HFFc6 (cell line): ENCODE measurements at regions not wholly inside any gene's neighbourhood (a gene's known extent, or its start where the extent isn't known, plus 50 kb on each side); places are given as distances from the start of the nearest gene placed in this dataset.

Experiments used
- DNase-seq: peaks from one replicate; pipeline ENCODE4 v3.0.0-alpha.2; 2018
- H3K27ac Mint-ChIP-seq: 2 replicates; pipeline ENCODE4 v1.8.0; 2020; ENCODE audit warnings: mild to moderate bottlenecking, mixed read lengths
- H3K27me3 Mint-ChIP-seq: 2 replicates; pipeline ENCODE4 v1.8.0; 2021; ENCODE audit warnings: mild to moderate bottlenecking, moderate library complexity, mixed read lengths; ENCODE audit not compliant: insufficient read depth
- H3K36me3 Mint-ChIP-seq: 2 replicates; pipeline ENCODE4 v1.8.0; 2021; ENCODE audit warnings: low read depth, mixed read lengths
- H3K4me1 Mint-ChIP-seq: 2 replicates; pipeline ENCODE4 v1.8.0; 2020; ENCODE audit warnings: low read depth, mixed read lengths
- H3K4me3 Mint-ChIP-seq: 2 replicates; pipeline ENCODE4 v1.8.0; 2020; ENCODE audit warnings: mild to moderate bottlenecking, moderate library complexity, mixed read lengths
- H3K9me3 Mint-ChIP-seq: 2 replicates; pipeline ENCODE4 v1.8.0; 2020; ENCODE audit warnings: mild to moderate bottlenecking, mixed read lengths
- TF ChIP-seq, protein P1 (sequence below): fragments of 200-600 bp; sonication (generic); IDR thresholded peaks from 2 replicates; pipeline ENCODE4 v1.5.0; 2021; ENCODE audit warnings: antibody characterized with exemption, mild to moderate bottlenecking

DNA sequence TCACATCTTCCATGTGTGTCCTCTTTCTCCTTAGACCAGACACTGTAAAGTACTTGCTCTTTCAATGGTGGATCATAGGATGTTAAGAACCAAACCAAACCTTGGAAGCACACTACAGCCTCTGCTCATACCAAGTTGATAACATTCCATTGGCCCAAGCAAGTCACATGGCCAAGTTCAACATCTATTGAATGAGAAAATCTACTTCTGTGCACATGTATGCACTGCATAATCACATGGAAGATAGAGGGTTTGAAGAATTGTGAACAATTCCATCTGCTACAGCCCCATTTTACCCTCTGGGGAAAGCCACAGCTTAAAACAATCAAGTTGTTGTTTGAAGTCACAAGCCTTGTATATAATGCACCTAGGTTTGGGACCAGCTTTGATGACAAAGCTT lies 68.2 kb downstream of the MFAP3 start:
- no peak overlapping the region for H3K27ac Mint-ChIP-seq
- H3K27me3 Mint-ChIP-seq: peaks cover 33% of the 10 kb centered on the region
- H3K4me3 Mint-ChIP-seq: no peak overlapping the region

DNA sequence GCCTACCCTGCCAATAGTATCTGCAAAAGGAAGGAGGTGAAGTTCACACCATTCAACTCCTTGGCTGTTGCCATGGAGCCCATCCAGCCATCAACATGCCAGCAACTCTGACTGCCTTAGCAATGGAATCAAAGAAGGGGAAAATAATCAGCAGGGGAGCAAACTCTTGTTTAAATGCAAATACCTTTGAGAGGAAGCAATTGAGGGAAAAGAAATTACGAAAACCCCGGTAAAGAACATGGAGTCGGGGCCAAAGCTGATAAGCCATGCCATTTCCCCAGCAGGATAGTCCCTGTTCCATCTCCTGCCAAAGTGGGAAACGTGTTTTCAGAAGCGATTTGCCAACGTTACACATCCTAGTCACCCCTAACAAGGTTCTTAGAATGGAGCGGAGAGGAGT lies 69.0 kb downstream of the MFAP3 start:
- no peak for DNase-seq
- no peak overlapping the region for H3K27ac Mint-ChIP-seq
- H3K27me3 Mint-ChIP-seq: peaks cover 31% of the 10 kb centered on the region
- H3K36me3 Mint-ChIP-seq: no peaks in the 10 kb centered on the region
- no peaks in the 10 kb centered on the region for H3K9me3 Mint-ChIP-seq
- peaks cover 8% of the 10 kb centered on the region for H3K4me1 Mint-ChIP-seq
- H3K4me3 Mint-ChIP-seq: no peak overlapping the region
- TF ChIP-seq, protein P1, sequence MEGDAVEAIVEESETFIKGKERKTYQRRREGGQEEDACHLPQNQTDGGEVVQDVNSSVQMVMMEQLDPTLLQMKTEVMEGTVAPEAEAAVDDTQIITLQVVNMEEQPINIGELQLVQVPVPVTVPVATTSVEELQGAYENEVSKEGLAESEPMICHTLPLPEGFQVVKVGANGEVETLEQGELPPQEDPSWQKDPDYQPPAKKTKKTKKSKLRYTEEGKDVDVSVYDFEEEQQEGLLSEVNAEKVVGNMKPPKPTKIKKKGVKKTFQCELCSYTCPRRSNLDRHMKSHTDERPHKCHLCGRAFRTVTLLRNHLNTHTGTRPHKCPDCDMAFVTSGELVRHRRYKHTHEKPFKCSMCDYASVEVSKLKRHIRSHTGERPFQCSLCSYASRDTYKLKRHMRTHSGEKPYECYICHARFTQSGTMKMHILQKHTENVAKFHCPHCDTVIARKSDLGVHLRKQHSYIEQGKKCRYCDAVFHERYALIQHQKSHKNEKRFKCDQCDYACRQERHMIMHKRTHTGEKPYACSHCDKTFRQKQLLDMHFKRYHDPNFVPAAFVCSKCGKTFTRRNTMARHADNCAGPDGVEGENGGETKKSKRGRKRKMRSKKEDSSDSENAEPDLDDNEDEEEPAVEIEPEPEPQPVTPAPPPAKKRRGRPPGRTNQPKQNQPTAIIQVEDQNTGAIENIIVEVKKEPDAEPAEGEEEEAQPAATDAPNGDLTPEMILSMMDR: no peak

More for the DNA sequence above, 68.2 kb downstream of the MFAP3 start:
- H3K9me3 Mint-ChIP-seq: no peaks in the 10 kb centered on the region
- TF ChIP-seq, protein P1: no peak
- peaks cover 8% of the 10 kb centered on the region for H3K4me1 Mint-ChIP-seq
- H3K36me3 Mint-ChIP-seq: no peaks in the 10 kb centered on the region
- no peak for DNase-seq

DNA sequence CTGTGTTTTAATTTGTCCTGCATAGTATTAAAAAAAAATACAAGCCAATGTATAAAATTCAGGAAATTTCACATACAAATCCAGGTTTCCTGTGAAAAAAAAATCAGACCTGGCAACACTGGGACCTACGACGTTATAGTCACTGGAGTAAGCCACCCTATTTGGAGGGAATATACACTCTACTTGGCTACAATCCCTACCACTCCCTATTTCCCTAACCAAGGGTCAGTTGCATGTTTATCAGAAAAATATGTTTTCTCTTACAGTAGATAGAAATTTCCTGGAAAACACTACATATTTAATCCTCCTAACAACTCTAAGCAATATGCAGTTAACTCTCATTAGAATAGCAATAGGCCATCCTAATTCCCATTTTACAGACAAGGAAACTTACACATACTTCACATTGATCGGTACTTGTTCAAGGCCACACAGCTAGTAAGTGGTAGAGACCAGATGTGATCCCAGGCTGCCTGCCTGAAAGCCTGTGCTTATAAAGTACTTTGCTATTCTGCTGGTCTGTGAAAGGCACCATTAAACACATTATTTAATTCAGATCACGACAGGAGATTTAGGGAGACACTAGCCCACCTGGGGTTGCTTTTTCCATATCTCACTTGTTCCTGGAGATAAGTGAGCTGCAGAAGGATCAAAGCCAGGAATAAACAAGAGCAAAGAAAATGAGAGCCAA lies 70.8 kb downstream of the MFAP3 start:
- TF ChIP-seq, protein P1: no peak
- Mint-ChIP-seq H3K4me1 (peaks cover 8% of the 10 kb centered on the region), H3K36me3 (no peaks in the 10 kb centered on the region), H3K4me3 (no peak overlapping the region), H3K27ac (no peak overlapping the region), H3K27me3 (peaks cover 25% of the 10 kb centered on the region), H3K9me3 (no peaks in the 10 kb centered on the region)
- DNase-seq: no peak

DNA sequence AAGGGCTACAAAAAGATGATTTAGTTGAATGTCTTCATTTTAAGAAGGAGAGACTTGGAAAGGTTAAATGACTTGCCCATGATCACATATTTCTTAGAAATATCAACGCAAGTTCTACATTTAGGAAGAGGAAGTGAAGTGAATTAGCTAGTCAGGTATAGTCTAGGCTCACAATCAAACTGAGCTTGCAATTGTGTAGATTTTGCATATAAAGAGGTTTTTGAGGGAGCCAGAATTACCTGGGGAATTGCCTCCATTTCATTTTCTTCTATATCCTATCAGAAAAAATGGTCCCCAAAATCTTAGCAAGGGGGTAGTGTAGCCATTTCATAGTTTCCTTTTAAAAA lies 71.3 kb downstream of the MFAP3 start:
- no peaks in the 10 kb centered on the region for H3K36me3 Mint-ChIP-seq
- peaks cover 8% of the 10 kb centered on the region for H3K4me1 Mint-ChIP-seq
- no peaks in the 10 kb centered on the region for H3K9me3 Mint-ChIP-seq
- H3K27me3 Mint-ChIP-seq: peaks cover 21% of the 10 kb centered on the region
- no peak for DNase-seq
- H3K27ac Mint-ChIP-seq: no peak overlapping the region
- TF ChIP-seq, protein P1: no peak
- no peak overlapping the region for H3K4me3 Mint-ChIP-seq

DNA sequence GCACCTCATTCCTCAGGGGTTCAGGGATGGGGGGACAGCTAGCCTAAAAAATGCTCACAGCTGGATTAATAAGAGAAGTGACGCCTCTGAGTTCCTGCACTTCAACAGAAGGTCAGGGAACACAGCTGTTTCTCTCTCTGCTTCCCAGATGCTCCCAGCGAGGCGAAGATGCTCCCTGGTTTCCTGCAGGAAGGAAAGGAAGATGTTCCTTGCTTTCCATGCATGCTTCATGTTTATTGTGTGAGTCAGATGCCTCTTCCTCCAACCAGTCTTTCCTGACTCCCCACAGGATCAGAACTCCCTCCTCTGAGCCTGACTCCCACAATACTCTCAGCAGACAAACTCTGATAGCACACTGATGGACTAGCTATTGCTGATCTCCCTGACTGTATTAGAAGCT lies 71.9 kb downstream of the MFAP3 start:
- Mint-ChIP-seq H3K4me1 (peaks cover 8% of the 10 kb centered on the region), H3K27me3 (peaks cover 21% of the 10 kb centered on the region), H3K36me3 (no peaks in the 10 kb centered on the region), H3K4me3 (no peak overlapping the region), H3K9me3 (no peaks in the 10 kb centered on the region), H3K27ac (no peak overlapping the region; the same call in 1 of the 2 replicates)
- DNase-seq: peak; percentile 47
- TF ChIP-seq, protein P1: no peak
